Smooth muscle cell (in vitro differentiated cells): ENCODE measurements at regions not wholly inside any gene's neighbourhood (a gene's known extent, or its start where the extent isn't known, plus 50 kb on each side); places are given as distances from the start of the nearest gene placed in this dataset.

Experiments
- DNase-seq: peaks from one replicate; lab custom pipeline; 2025; ENCODE audit not compliant: unreplicated experiment; lab: John Stamatoyannopoulos, UW
- H2AFZ ChIP-seq: fragments of 200-600 bp; sonication (generic); 2 replicates; pipeline ENCODE4 v1.6.0; 2016; ENCODE audit warnings: antibody characterized with exemption, low read depth, mild to moderate bottlenecking
- H3F3A ChIP-seq: fragments of 200-600 bp; sonication (generic); 2 replicates; pipeline ENCODE4 v1.6.0; 2017; ENCODE audit warnings: antibody characterized with exemption, low read depth
- H3K27ac ChIP-seq: fragments of 200-600 bp; sonication (generic); 2 replicates; pipeline ENCODE4 v1.5.1; 2016; ENCODE audit warnings: low read depth, mild to moderate bottlenecking
- H3K27me3 ChIP-seq: fragments of 200-600 bp; sonication (generic); 2 replicates; pipeline ENCODE4 v1.6.1; 2016; ENCODE audit warnings: low read depth, mild to moderate bottlenecking
- H3K36me3 ChIP-seq: fragments of 200-600 bp; sonication (generic); 2 replicates; pipeline ENCODE4 v1.5.1; 2016; ENCODE audit warnings: low read depth
- H3K4me1 ChIP-seq: fragments of 200-600 bp; sonication (generic); 2 replicates; pipeline ENCODE4 v1.5.1; 2016; ENCODE audit warnings: low read depth
- H3K4me2 ChIP-seq: fragments of 200-600 bp; sonication (generic); 2 replicates; pipeline ENCODE4 v1.6.0; 2016; ENCODE audit warnings: mild to moderate bottlenecking
- H3K4me3 ChIP-seq: fragments of 200-600 bp; sonication (generic); 2 replicates; pipeline ENCODE4 v1.5.1; 2016; ENCODE audit warnings: mild to moderate bottlenecking
- H3K79me2 ChIP-seq: fragments of 200-600 bp; sonication (generic); 2 replicates; pipeline ENCODE4 v1.6.0; 2016; ENCODE audit warnings: low read depth, mild to moderate bottlenecking
- H3K9ac ChIP-seq: fragments of 200-600 bp; sonication (generic); 2 replicates; pipeline ENCODE4 v1.6.0; 2016; ENCODE audit warnings: low read depth
- H3K9me3 ChIP-seq: fragments of 200-600 bp; sonication (generic); replicated peaks from 2 replicates; pipeline ENCODE4 v1.5.1; 2016; ENCODE audit warnings: low read depth
- H4K20me1 ChIP-seq: fragments of 200-600 bp; sonication (generic); 2 replicates; pipeline ENCODE4 v1.6.0; 2016; ENCODE audit warnings: low read depth
- WGBS: methylation state at CpG from one replicate; pipeline ENCODE4 v1.1.7; 2016; ENCODE audit warnings: low lambda C conversion rate; 5-methylcytosine and 5-hydroxymethylcytosine counted together
- TF ChIP-seq, protein P1 (sequence below): fragments of 200-600 bp; sonication (generic); IDR thresholded peaks from 2 replicates; pipeline ENCODE4 v1.5.1; 2017; ENCODE audit warnings: borderline replicate concordance, mild to moderate bottlenecking, antibody characterized with exemption; ENCODE audit not compliant: insufficient read depth, poor library complexity, severe bottlenecking

DNA sequence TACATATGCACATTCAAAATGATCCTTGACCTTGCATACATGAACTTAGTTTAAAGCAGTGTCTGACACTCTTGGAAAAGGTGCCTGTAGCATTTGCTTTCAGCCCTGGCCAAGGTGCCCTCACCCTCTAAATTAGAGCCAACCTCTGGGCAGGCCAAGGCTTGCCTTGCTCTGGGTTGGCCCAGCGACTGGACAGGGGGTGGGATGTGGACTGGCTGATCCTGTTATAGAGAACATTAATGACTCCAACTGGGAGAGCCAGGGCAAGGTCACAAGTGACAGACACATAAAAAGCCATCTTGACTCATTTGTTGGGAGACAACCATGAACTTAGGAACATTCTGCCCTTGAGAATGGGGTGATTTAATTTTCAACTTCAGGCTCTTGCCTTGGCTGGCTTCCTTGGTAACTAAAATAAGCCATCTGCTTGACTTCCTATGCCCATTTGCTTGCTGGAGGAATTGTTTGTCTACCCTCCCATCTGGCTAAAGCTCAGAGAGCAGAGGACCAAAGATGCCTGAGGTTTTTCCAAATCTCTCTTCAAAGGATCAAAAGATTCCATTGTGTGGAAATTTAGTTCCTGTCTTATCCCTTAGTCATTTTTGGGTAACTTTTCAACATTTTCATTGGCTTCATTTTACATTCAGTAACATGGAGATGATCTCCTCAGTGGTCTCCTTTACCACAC lies 403.7 kb downstream of the SOX2 start:
- Histone ChIP-seq H3K79me2 (no peaks in the 10 kb centered on the region), H3K4me2 (no peak overlapping the region), H3K9ac (no peak overlapping the region), H2AFZ (no peak overlapping the region), H3K27me3 (no peaks in the 10 kb centered on the region), H4K20me1 (no peaks in the 10 kb centered on the region), H3K27ac (no peak overlapping the region), H3F3A (no peaks in the 10 kb centered on the region), H3K36me3 (no peaks in the 10 kb centered on the region), H3K4me3 (no peak overlapping the region), H3K9me3 (no peaks in the 10 kb centered on the region), H3K4me1 (no peaks in the 10 kb centered on the region)
- 85% methylated on average over 1 of the region's 1 CpG for WGBS
- TF ChIP-seq, protein P1, sequence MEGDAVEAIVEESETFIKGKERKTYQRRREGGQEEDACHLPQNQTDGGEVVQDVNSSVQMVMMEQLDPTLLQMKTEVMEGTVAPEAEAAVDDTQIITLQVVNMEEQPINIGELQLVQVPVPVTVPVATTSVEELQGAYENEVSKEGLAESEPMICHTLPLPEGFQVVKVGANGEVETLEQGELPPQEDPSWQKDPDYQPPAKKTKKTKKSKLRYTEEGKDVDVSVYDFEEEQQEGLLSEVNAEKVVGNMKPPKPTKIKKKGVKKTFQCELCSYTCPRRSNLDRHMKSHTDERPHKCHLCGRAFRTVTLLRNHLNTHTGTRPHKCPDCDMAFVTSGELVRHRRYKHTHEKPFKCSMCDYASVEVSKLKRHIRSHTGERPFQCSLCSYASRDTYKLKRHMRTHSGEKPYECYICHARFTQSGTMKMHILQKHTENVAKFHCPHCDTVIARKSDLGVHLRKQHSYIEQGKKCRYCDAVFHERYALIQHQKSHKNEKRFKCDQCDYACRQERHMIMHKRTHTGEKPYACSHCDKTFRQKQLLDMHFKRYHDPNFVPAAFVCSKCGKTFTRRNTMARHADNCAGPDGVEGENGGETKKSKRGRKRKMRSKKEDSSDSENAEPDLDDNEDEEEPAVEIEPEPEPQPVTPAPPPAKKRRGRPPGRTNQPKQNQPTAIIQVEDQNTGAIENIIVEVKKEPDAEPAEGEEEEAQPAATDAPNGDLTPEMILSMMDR = no peak
- no peak for DNase-seq

DNA sequence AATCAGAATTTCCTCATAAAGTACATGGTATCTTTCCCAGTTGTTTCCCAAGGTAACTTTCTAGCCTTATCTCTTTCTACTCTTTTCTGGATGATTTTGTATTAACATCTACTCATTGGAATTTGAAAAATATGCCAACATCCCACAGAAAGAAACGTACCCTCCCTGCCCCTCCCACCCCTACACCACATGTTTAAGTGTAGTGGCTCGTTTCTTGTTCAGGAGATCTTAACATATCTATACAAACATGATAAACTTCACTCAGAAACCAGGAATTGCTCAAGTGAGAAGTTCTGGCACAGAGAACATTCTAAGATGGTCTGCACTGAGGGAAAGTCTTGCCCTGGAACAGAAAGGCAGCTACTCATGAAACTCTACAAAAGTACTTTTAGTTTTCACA lies 404.7 kb downstream of the SOX2 start:
- TF ChIP-seq, protein P1 = no peak
- Histone ChIP-seq H3K79me2 (no peaks in the 10 kb centered on the region), H3K9ac (no peak overlapping the region)

DNA sequence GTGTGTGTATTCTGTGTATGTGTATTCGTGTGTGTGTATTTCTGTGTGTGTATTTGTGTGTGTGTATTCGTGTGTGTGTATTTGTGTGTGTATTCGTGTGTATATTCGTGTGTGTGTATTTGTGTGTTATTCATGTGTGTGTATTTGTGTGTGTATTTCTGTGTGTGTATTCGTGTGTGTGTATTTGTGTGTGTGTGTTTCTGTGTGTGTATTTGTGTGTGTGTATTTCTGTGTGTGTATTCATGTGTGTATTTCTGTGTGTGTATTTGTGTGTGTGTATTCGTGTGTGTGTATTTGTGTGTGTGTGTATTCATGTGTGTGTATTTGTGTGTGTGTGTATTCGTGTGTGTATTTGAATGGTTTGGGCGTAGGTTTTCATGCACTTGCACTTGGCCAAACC lies 405.4 kb downstream of the SOX2 start:
- 81% methylated on average over 8 of the region's 8 CpGs for WGBS
- no peak overlapping the region for H3K9ac ChIP-seq

More for the DNA sequence above, 404.7 kb downstream of the SOX2 start:
- H3K9me3 ChIP-seq = no peaks in the 10 kb centered on the region
- no peak overlapping the region for H3K4me2 ChIP-seq
- H3K27me3 ChIP-seq = no peaks in the 10 kb centered on the region
- WGBS = 43% methylated on average over 2 of the region's 2 CpGs
- H4K20me1 ChIP-seq = no peaks in the 10 kb centered on the region
- no peak for DNase-seq
- H3K4me1 ChIP-seq = peaks cover 7% of the 10 kb centered on the region
- no peak overlapping the region for H3K27ac ChIP-seq
- no peak overlapping the region for H2AFZ ChIP-seq
- H3K36me3 ChIP-seq = no peaks in the 10 kb centered on the region
- H3K4me3 ChIP-seq = no peak overlapping the region
- H3F3A ChIP-seq = no peaks in the 10 kb centered on the region

DNA sequence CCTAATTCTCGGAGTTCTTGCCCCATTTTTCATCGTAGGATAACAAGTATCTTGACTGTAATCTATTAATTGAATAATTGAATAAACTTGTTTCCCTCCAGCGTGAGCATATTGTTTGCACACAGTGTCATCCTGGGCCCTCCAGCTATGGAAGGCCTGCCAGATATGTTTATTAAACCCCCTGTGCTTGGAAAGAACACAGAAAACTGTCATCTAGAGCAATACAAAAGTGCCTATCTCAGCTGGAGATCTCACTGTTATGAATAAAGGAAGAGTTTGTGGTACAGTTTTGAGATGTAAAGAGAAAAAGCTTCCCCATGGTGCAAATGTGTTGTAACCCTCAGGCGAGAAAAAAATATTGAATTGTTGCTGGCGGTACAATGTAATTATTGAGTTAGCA lies 405.9 kb downstream of the SOX2 start:
- Histone ChIP-seq H3K79me2 (no peaks in the 10 kb centered on the region), H3K36me3 (no peaks in the 10 kb centered on the region), H3K4me2 (no peak overlapping the region), H3K9me3 (no peaks in the 10 kb centered on the region), H3K27ac (no peak overlapping the region), H3K9ac (no peak overlapping the region), H3K27me3 (no peaks in the 10 kb centered on the region), H3F3A (no peaks in the 10 kb centered on the region), H3K4me3 (no peak overlapping the region), H3K4me1 (peaks cover 16% of the 10 kb centered on the region), H2AFZ (no peak overlapping the region), H4K20me1 (no peaks in the 10 kb centered on the region)
- TF ChIP-seq, protein P1 = no peak
- no peak for DNase-seq
- WGBS = 93% methylated on average over 5 of the region's 5 CpGs

More for the DNA sequence above, 405.4 kb downstream of the SOX2 start:
- no peaks in the 10 kb centered on the region for H3K9me3 ChIP-seq
- no peaks in the 10 kb centered on the region for H4K20me1 ChIP-seq
- no peak for DNase-seq
- H3K27me3 ChIP-seq = no peaks in the 10 kb centered on the region
- no peaks in the 10 kb centered on the region for H3K79me2 ChIP-seq
- H3K36me3 ChIP-seq = no peaks in the 10 kb centered on the region
- H3K27ac ChIP-seq = no peak overlapping the region
- no peaks in the 10 kb centered on the region for H3F3A ChIP-seq
- H3K4me2 ChIP-seq = no peak overlapping the region
- H3K4me3 ChIP-seq = no peak overlapping the region
- TF ChIP-seq, protein P1 = no peak
- H2AFZ ChIP-seq = no peak overlapping the region
- H3K4me1 ChIP-seq = peaks cover 12% of the 10 kb centered on the region
